Activated CD4-positive, alpha-beta T cell treated with anti-CD3 and anti-CD28 coated beads, Interleukin-2, amount 50 U/mL, for 48 hours (primary cell): ENCODE measurements at regions not wholly inside any gene's neighbourhood (a gene's known extent, or its start where the extent isn't known, plus 50 kb on each side); places are given as distances from the start of the nearest gene placed in this dataset.
"Not testable (repeated sequence)": the region's sequence is repeated elsewhere in the genome, so short reads cannot be mapped to it uniquely, and the experiment has no call there.

Source experiments
- DNase-seq, 2 experiments: peaks; one replicate each; pipeline ENCODE4 v3.0.0-alpha.2; 2020

GRCh38 chr21:19440792-19441655 is 1037.4 kb upstream of the TMPRSS15 start:
- no peak for DNase-seq

GRCh38 chr21:19458295-19458694 is 1054.7 kb upstream of the TMPRSS15 start:
- no peak for DNase-seq

- DNase-seq, result no peak
Observed at GRCh38 chr21:19461481-19462205, 1058.1 kb upstream of the TMPRSS15 start.

GRCh38 chr21:19463966-19464365 is 1060.4 kb upstream of the TMPRSS15 start:
- no peak for DNase-seq

GRCh38 chr21:19468991-19469715 is 1065.6 kb upstream of the TMPRSS15 start:
- no peak for DNase-seq

- DNase-seq, result no peak
Observed at GRCh38 chr21:19475525-19475924, 1071.9 kb upstream of the TMPRSS15 start.

- no peak for DNase-seq
Observed at GRCh38 chr21:19489930-19490329, 1086.3 kb upstream of the TMPRSS15 start.

GRCh38 chr21:19490481-19490880 is 1086.9 kb upstream of the TMPRSS15 start:
- no peak for DNase-seq

GRCh38 chr21:19493437-19494241 is 1090.1 kb upstream of the TMPRSS15 start:
- DNase-seq, result not testable (repeated sequence)

- DNase-seq, result no peak
Observed at GRCh38 chr21:19501115-19501514, 1097.5 kb upstream of the TMPRSS15 start.

- DNase-seq, result no peak
Observed at GRCh38 chr21:19507682-19508260, 1104.2 kb upstream of the TMPRSS15 start.

- DNase-seq, result no peak
Observed at GRCh38 chr21:19508442-19508841, 1104.9 kb upstream of the TMPRSS15 start.

- no peak for DNase-seq
Observed at GRCh38 chr21:19508844-19509243, 1105.3 kb upstream of the TMPRSS15 start.

- DNase-seq, result no peak
Observed at GRCh38 chr21:19510057-19510456, 1106.5 kb upstream of the TMPRSS15 start.

GRCh38 chr21:19510653-19511052 is 1107.1 kb upstream of the TMPRSS15 start:
- DNase-seq, result no peak

GRCh38 chr21:19522381-19522780 is 1118.8 kb upstream of the TMPRSS15 start:
- no peak for DNase-seq

GRCh38 chr21:19523061-19523460 is 1119.5 kb upstream of the TMPRSS15 start:
- DNase-seq, result no peak

- no peak for DNase-seq
Observed at GRCh38 chr21:19523746-19524145, 1120.2 kb upstream of the TMPRSS15 start.

- DNase-seq, result no peak
Observed at GRCh38 chr21:19529031-19529430, 1125.4 kb upstream of the TMPRSS15 start.

GRCh38 chr21:19535356-19535755 is 1131.8 kb upstream of the TMPRSS15 start:
- DNase-seq, result no peak

- no peak for DNase-seq
Observed at GRCh38 chr21:19537116-19537515, 1133.5 kb upstream of the TMPRSS15 start.

- no peak for DNase-seq
Observed at GRCh38 chr21:19540287-19540686, 1136.7 kb upstream of the TMPRSS15 start.
